ENCODE measurements at regions not wholly inside any gene's neighbourhood (a gene's known extent, or its start where the extent isn't known, plus 50 kb on each side); places are given as distances from the start of the nearest gene placed in this dataset.

- no peaks in the 10 kb centered on the region for H3K9me3 ChIP-seq (ENCODE audit: severe bottlenecking)
- TF ChIP-seq, protein P1, sequence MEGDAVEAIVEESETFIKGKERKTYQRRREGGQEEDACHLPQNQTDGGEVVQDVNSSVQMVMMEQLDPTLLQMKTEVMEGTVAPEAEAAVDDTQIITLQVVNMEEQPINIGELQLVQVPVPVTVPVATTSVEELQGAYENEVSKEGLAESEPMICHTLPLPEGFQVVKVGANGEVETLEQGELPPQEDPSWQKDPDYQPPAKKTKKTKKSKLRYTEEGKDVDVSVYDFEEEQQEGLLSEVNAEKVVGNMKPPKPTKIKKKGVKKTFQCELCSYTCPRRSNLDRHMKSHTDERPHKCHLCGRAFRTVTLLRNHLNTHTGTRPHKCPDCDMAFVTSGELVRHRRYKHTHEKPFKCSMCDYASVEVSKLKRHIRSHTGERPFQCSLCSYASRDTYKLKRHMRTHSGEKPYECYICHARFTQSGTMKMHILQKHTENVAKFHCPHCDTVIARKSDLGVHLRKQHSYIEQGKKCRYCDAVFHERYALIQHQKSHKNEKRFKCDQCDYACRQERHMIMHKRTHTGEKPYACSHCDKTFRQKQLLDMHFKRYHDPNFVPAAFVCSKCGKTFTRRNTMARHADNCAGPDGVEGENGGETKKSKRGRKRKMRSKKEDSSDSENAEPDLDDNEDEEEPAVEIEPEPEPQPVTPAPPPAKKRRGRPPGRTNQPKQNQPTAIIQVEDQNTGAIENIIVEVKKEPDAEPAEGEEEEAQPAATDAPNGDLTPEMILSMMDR (IDR thresholded peaks at IDR 0.05; ENCODE audit: low read depth, low read length), result no peak
- DNase-seq, result no peak
- H3K4me3 ChIP-seq (ENCODE audit: low read depth, low read length), result no peak overlapping the region
- no peaks in the 10 kb centered on the region for H3K36me3 ChIP-seq
- no peaks in the 10 kb centered on the region for H3K27me3 ChIP-seq (ENCODE audit: insufficient read depth, low read depth, severe bottlenecking)
- H3K27ac ChIP-seq, result no peak overlapping the region
Observed at GRCh38 chr4:96342790-96343455, 503.0 kb downstream of the PDHA2 start.

DNA sequence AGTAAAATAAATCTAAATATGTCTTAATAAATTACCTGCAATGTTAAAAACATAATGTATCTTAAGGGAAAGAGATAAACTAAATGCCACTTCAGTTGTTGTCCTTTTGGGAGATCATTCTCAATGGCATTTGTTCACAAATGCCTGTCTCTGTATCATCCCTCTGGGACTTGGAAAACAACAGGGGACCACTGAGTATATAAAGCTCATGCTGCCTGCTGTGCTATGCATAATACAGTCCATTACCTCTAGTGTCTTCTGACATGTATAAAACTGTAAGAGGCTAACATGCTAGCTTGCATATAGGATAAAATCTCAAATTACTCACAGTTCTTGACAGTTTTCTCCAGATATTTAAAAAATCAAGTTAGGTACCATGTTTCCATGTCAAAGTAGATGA is 503.9 kb downstream of the PDHA2 start:
- H3K27ac ChIP-seq, result no peak overlapping the region
- no peaks in the 10 kb centered on the region for H3K36me3 ChIP-seq
- TF ChIP-seq, protein P1 (IDR thresholded peaks at IDR 0.05; ENCODE audit: low read depth, low read length), result no peak
- no peak overlapping the region for H3K4me3 ChIP-seq (ENCODE audit: low read depth, low read length)
- DNase-seq, result no peak
- no peaks in the 10 kb centered on the region for H3K9me3 ChIP-seq (ENCODE audit: severe bottlenecking)
- no peaks in the 10 kb centered on the region for H3K27me3 ChIP-seq (ENCODE audit: insufficient read depth, low read depth, severe bottlenecking)

DNA sequence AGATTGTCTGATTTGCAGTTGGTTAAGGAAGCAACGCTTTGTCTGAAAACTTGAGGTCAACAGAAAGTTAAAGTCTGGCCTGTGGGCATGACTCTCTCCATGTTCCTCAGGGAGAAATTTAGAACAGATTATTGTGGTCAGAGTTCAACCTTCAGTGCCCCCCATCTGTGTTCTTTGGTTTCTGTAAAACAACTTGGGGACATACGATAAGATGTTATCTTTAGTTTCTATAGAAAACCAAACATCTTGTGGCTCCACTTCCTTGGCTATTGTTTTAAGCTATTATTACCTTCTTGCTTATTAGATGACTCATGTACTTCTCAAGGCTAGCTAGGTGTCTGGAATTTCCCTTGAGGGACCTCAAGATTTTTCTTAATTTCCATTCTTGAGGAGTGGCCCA is 507.7 kb downstream of the PDHA2 start:
- Histone ChIP-seq H3K36me3 (no peaks in the 10 kb centered on the region), H3K27ac (no peak overlapping the region), H3K27me3 (ENCODE audit: insufficient read depth, low read depth, severe bottlenecking) (no peaks in the 10 kb centered on the region), H3K9me3 (ENCODE audit: severe bottlenecking) (no peaks in the 10 kb centered on the region), H3K4me3 (ENCODE audit: low read depth, low read length) (no peak overlapping the region)
- TF ChIP-seq, protein P1 (IDR thresholded peaks at IDR 0.05; ENCODE audit: low read depth, low read length), result no peak
- DNase-seq, result no peak

DNA sequence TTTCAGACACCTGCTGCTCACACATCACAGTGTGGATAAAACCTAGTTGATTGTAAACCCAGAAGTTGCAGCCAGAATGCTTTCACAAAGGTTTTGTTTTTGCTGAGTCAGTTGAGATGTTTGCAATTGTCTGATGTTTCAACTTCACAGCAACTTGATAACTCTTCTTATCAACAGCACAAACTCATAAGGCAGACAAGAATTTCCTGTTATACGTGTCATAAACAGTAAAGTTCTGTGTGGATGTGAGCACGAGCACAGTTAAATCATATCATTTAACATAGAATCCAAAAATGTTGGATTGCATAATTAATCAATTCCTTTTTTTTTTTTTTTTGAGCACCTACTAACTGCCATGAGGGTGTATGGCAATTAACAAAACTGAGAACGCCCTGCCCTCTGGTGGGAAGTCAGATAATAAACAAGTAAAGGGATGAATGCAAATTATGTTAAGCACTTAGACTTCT is 512.2 kb downstream of the PDHA2 start:
- DNase-seq, result peak; percentile 69
- Histone ChIP-seq H3K27me3 (ENCODE audit: insufficient read depth, low read depth, severe bottlenecking) (no peaks in the 10 kb centered on the region), H3K9me3 (ENCODE audit: severe bottlenecking) (no peaks in the 10 kb centered on the region), H3K27ac (no peak overlapping the region), H3K4me3 (ENCODE audit: low read depth, low read length) (no peak overlapping the region), H3K36me3 (no peaks in the 10 kb centered on the region)
- TF ChIP-seq, protein P1 (IDR thresholded peaks at IDR 0.05; ENCODE audit: low read depth, low read length), result peak; percentile 16; the same call in 1 of the 2 replicates

- TF ChIP-seq, protein P1 (IDR thresholded peaks at IDR 0.05; ENCODE audit: low read depth, low read length), result no peak
- no peak for DNase-seq
- no peaks in the 10 kb centered on the region for H3K9me3 ChIP-seq (ENCODE audit: severe bottlenecking)
- no peak overlapping the region for H3K4me3 ChIP-seq (ENCODE audit: low read depth, low read length)
- H3K27ac ChIP-seq, result no peak overlapping the region
- H3K27me3 ChIP-seq (ENCODE audit: insufficient read depth, low read depth, severe bottlenecking), result no peaks in the 10 kb centered on the region
- H3K36me3 ChIP-seq, result no peaks in the 10 kb centered on the region
Observed at GRCh38 chr4:96354036-96354712, 514.3 kb downstream of the PDHA2 start.

Measured in WERI-Rb-1 (cell line).